B cell (primary cell): ENCODE measurements at regions not wholly inside any gene's neighbourhood (a gene's known extent, or its start where the extent isn't known, plus 50 kb on each side); places are given as distances from the start of the nearest gene placed in this dataset.

Experiments used
- EZH2 ChIP-seq: IDR thresholded peaks from 2 replicates; pipeline ENCODE4 v1.6.1; 2012; ENCODE audit warnings: borderline replicate concordance, low read depth, mild to moderate bottlenecking, moderate library complexity, low read length; ENCODE audit not compliant: insufficient read depth, poor library complexity, severe bottlenecking
- TF ChIP-seq, protein P1 (sequence below): fragments of 200-600 bp; IDR thresholded peaks from one replicate; pipeline ENCODE4 v1.8.0; 2022; ENCODE audit warnings: antibody characterized with exemption, mild to moderate bottlenecking

DNA sequence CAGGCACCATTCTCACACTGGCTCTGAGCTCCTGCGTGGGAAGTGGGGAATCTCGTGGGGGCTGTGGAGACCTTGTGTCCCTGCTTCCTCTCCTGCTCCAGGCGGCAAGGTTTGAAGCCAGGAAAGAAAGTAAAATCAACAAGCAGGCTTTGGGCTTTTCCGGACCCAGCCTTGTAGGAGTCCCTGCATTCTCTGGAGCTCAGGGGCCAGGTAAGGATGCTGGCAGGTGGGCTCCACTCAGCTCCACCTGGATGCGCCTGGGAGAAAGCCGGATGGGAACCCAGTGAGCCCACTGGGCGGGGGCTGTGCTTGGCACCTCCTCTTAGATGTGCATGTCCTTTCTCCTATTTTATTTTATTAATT, 362.5 kb downstream of the SEC14L1 start:
- TF ChIP-seq, protein P1, sequence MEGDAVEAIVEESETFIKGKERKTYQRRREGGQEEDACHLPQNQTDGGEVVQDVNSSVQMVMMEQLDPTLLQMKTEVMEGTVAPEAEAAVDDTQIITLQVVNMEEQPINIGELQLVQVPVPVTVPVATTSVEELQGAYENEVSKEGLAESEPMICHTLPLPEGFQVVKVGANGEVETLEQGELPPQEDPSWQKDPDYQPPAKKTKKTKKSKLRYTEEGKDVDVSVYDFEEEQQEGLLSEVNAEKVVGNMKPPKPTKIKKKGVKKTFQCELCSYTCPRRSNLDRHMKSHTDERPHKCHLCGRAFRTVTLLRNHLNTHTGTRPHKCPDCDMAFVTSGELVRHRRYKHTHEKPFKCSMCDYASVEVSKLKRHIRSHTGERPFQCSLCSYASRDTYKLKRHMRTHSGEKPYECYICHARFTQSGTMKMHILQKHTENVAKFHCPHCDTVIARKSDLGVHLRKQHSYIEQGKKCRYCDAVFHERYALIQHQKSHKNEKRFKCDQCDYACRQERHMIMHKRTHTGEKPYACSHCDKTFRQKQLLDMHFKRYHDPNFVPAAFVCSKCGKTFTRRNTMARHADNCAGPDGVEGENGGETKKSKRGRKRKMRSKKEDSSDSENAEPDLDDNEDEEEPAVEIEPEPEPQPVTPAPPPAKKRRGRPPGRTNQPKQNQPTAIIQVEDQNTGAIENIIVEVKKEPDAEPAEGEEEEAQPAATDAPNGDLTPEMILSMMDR = no peak
- no peak for TF ChIP-seq EZH2
